Tibial nerve (tissue), 4 donors: ENCODE measurements at regions not wholly inside any gene's neighbourhood (a gene's known extent, or its start where the extent isn't known, plus 50 kb on each side); places are given as distances from the start of the nearest gene placed in this dataset.

ENCODE experiments used
- DNase-seq, 2 donors: peaks; one replicate each; pipeline ENCODE4 v3.0.0-alpha.2; 2019; ENCODE audit warnings: low spot score in 2 of 2
- H3K27ac ChIP-seq, 4 donors: fragments of 200-600 bp; sonication (generic) in 3 of 4; one replicate each; pipeline ENCODE4 v1.5.1; 2017 to 2019; ENCODE audit warnings: mild to moderate bottlenecking in 1 of 4
- H3K27me3 ChIP-seq, 2 donors: fragments of 200-600 bp; sonication (generic) in 1 of 2; one replicate each; pipeline versions ENCODE4 v1.5.1 to v1.6.0; 2017 to 2019
- H3K36me3 ChIP-seq, 3 donors: fragments of 200-600 bp; sonication (generic); one replicate each; pipeline ENCODE4 v1.5.1; 2018 to 2019
- H3K4me1 ChIP-seq, 4 donors: fragments of 200-600 bp; sonication (generic) in 3 of 4; one replicate each; pipeline ENCODE4 v1.5.1; 2017 to 2019
- H3K4me3 ChIP-seq, 4 donors: fragments of 200-600 bp; sonication (generic) in 3 of 4; one replicate each; pipeline ENCODE4 v1.5.1; 2017 to 2019; ENCODE audit warnings: mild to moderate bottlenecking in 1 of 4, moderate library complexity in 1 of 4
- H3K9me3 ChIP-seq, 4 donors: fragments of 200-600 bp; sonication (generic) in 3 of 4; one replicate each; pipeline ENCODE4 v1.5.1; 2017 to 2019
- CTCF ChIP-seq, 5 experiments: fragments of 200-600 bp in 3 of 5; fragments of 450-650 bp in 2 of 5; sonication (generic) in 3 of 5; IDR thresholded peaks; one replicate each; pipeline ENCODE4 v1.5.1; 2016 to 2019; ENCODE audit warnings: antibody characterized with exemption in 5 of 5, mild to moderate bottlenecking in 3 of 5, moderate library complexity in 2 of 5
- EP300 ChIP-seq, 2 donors: sonication (generic); formaldehyde crosslinking; IDR thresholded peaks; one replicate each; pipeline ENCODE4 v1.6.1; 2017; ENCODE audit warnings: antibody characterized with exemption in 2 of 2, mild to moderate bottlenecking in 1 of 2
- POLR2A ChIP-seq, 2 donors: fragments of 450-650 bp; IDR thresholded peaks; one replicate each; pipeline ENCODE4 v1.6.1; 2017; ENCODE audit warnings: antibody characterized with exemption in 2 of 2, mild to moderate bottlenecking in 2 of 2, moderate library complexity in 2 of 2
- WGBS, 2 donors: methylation state at CpG; one replicate each; pipeline ENCODE4 v1.1.5; 2018; 5-methylcytosine and 5-hydroxymethylcytosine counted together

GRCh38 chr6:44734886-44735629, 347.6 kb downstream of the CDC5L start:
- TF ChIP-seq POLR2A (IDR thresholded peaks at IDR 0.05): no peak
- TF ChIP-seq CTCF (IDR thresholded peaks at IDR 0.05): no peak
- no peak for TF ChIP-seq EP300 (IDR thresholded peaks at IDR 0.05)
- Histone ChIP-seq H3K4me3 (no peak overlapping the region), H3K36me3 (no peaks in the 10 kb centered on the region), H3K27me3 (no peaks in the 10 kb centered on the region), H3K4me1 (peaks cover 0 to 5% (median 2%) of the 10 kb centered on the region in 4 donors), H3K9me3 (no peaks in the 10 kb centered on the region), H3K27ac (no peak overlapping the region)
- DNase-seq: no peak
- WGBS, 2 donors: 89 to 92% methylated on average over 5 of the region's 5 CpGs

- TF ChIP-seq CTCF (IDR thresholded peaks at IDR 0.05): no peak
- TF ChIP-seq EP300 (IDR thresholded peaks at IDR 0.05): no peak
- no peak for TF ChIP-seq POLR2A (IDR thresholded peaks at IDR 0.05)
- no peaks in the 10 kb centered on the region for H3K36me3 ChIP-seq
- H3K4me1 ChIP-seq: peaks cover 0 to 5% (median 2%) of the 10 kb centered on the region in 4 donors
- no peak overlapping the region for H3K27ac ChIP-seq
- no peaks in the 10 kb centered on the region for H3K27me3 ChIP-seq
- no peak overlapping the region for H3K4me3 ChIP-seq
- DNase-seq: no peak
- 79 to 80% methylated on average over 6 of the region's 6 CpGs for WGBS, 2 donors
- no peaks in the 10 kb centered on the region for H3K9me3 ChIP-seq
These were observed 348.1 kb downstream of the CDC5L start for GRCh38 chr6:44735630-44735963.

- peaks cover 0 to 5% (median 0%) of the 10 kb centered on the region in 4 donors for H3K4me1 ChIP-seq
- WGBS, 2 donors: 94 to 99% methylated on average over 9 of the region's 9 CpGs
- no peak for TF ChIP-seq CTCF (IDR thresholded peaks at IDR 0.05)
- no peak for TF ChIP-seq EP300 (IDR thresholded peaks at IDR 0.05)
- TF ChIP-seq POLR2A (IDR thresholded peaks at IDR 0.05): no peak
- H3K4me3 ChIP-seq: no peak overlapping the region
- H3K36me3 ChIP-seq: no peaks in the 10 kb centered on the region
- no peaks in the 10 kb centered on the region for H3K27me3 ChIP-seq
- no peaks in the 10 kb centered on the region for H3K9me3 ChIP-seq
- no peak for DNase-seq
- no peak overlapping the region for H3K27ac ChIP-seq
These were observed 349.8 kb downstream of the CDC5L start for GRCh38 chr6:44737341-44737740.

GRCh38 chr6:44737829-44738528, 350.5 kb downstream of the CDC5L start:
- 76 to 79% methylated on average over 6 of the region's 6 CpGs for WGBS, 2 donors
- no peak for TF ChIP-seq EP300 (IDR thresholded peaks at IDR 0.05)
- TF ChIP-seq CTCF (IDR thresholded peaks at IDR 0.05): no peak
- TF ChIP-seq POLR2A (IDR thresholded peaks at IDR 0.05): no peak
- no peaks in the 10 kb centered on the region for H3K27me3 ChIP-seq

GRCh38 chr6:44738601-44739146, 351.2 kb downstream of the CDC5L start:
- no peak overlapping the region for H3K4me3 ChIP-seq
- H3K27me3 ChIP-seq: no peaks in the 10 kb centered on the region
- WGBS, 2 donors: 53 to 64% methylated on average over 8 of the region's 8 CpGs
- no peaks in the 10 kb centered on the region for H3K9me3 ChIP-seq
- no peak overlapping the region for H3K27ac ChIP-seq
- DNase-seq: no peak
- peaks cover 0 to 5% (median 0%) of the 10 kb centered on the region in 4 donors for H3K4me1 ChIP-seq
- no peaks in the 10 kb centered on the region for H3K36me3 ChIP-seq
- TF ChIP-seq POLR2A (IDR thresholded peaks at IDR 0.05) (no peak), EP300 (IDR thresholded peaks at IDR 0.05) (no peak), CTCF (IDR thresholded peaks at IDR 0.05) (no peak)

More at GRCh38 chr6:44737829-44738528, 350.5 kb downstream of the CDC5L start:
- no peak overlapping the region for H3K27ac ChIP-seq
- no peak overlapping the region for H3K4me3 ChIP-seq
- no peaks in the 10 kb centered on the region for H3K36me3 ChIP-seq
- no peaks in the 10 kb centered on the region for H3K9me3 ChIP-seq
- H3K4me1 ChIP-seq: peaks cover 0 to 5% (median 0%) of the 10 kb centered on the region in 4 donors
- DNase-seq: no peak
